IPS DF 4.7 (cell line): ENCODE measurements at regions not wholly inside any gene's neighbourhood (a gene's known extent, or its start where the extent isn't known, plus 50 kb on each side); places are given as distances from the start of the nearest gene placed in this dataset.
"Not testable (repeated sequence)": the region's sequence is repeated elsewhere in the genome, so short reads cannot be mapped to it uniquely, and the experiment has no call there.

ENCODE experiments used
- DNase-seq: peaks from one replicate; pipeline ENCODE4 v3.0.0-alpha.2; 2013; ENCODE audit warnings: low spot score; ENCODE audit errors: extremely low read depth

- DNase-seq, result no peak
Measured at GRCh38 chr10:78451592-78451991, 417.9 kb downstream of the RPS24 start.

GRCh38 chr10:78454123-78454645 lies 420.5 kb downstream of the RPS24 start:
- no peak for DNase-seq

- DNase-seq, result no peak
Measured at GRCh38 chr10:78455236-78455635, 421.6 kb downstream of the RPS24 start.

- no peak for DNase-seq
Measured at GRCh38 chr10:78455811-78456210, 422.1 kb downstream of the RPS24 start.

GRCh38 chr10:78456649-78457400 lies 423.2 kb downstream of the RPS24 start:
- DNase-seq, result no peak

- no peak for DNase-seq
Measured at GRCh38 chr10:78457804-78458482, 424.3 kb downstream of the RPS24 start.

- DNase-seq, result no peak
Measured at GRCh38 chr10:78458983-78459638, 425.4 kb downstream of the RPS24 start.

GRCh38 chr10:78459639-78460037 lies 426.0 kb downstream of the RPS24 start:
- no peak for DNase-seq

GRCh38 chr10:78460204-78460603 lies 426.5 kb downstream of the RPS24 start:
- no peak for DNase-seq

GRCh38 chr10:78461333-78461732 lies 427.7 kb downstream of the RPS24 start:
- no peak for DNase-seq

GRCh38 chr10:78462176-78462575 lies 428.5 kb downstream of the RPS24 start:
- no peak for DNase-seq

GRCh38 chr10:78462726-78463228 lies 429.1 kb downstream of the RPS24 start:
- no peak for DNase-seq

GRCh38 chr10:78464118-78464855 lies 430.6 kb downstream of the RPS24 start:
- DNase-seq, result no peak

GRCh38 chr10:78464856-78465267 lies 431.2 kb downstream of the RPS24 start:
- DNase-seq, result no peak

- no peak for DNase-seq
Measured at GRCh38 chr10:78465431-78465830, 431.8 kb downstream of the RPS24 start.

GRCh38 chr10:78467496-78468106 lies 433.9 kb downstream of the RPS24 start:
- DNase-seq, result no peak

- DNase-seq, result not testable (repeated sequence)
Measured at GRCh38 chr10:78468731-78469130, 435.1 kb downstream of the RPS24 start.

- DNase-seq, result no peak
Measured at GRCh38 chr10:78470267-78471103, 436.8 kb downstream of the RPS24 start.

- DNase-seq, result no peak
Measured at GRCh38 chr10:78471326-78471722, 437.7 kb downstream of the RPS24 start.
